SU-DHL-6 (cell line): ENCODE measurements at regions not wholly inside any gene's neighbourhood (a gene's known extent, or its start where the extent isn't known, plus 50 kb on each side); places are given as distances from the start of the nearest gene placed in this dataset.

ENCODE experiments used
- H2AFZ ChIP-seq: fragments of 200-600 bp; sonication (generic); 2 replicates; pipeline ENCODE4 v1.6.1; 2014; ENCODE audit warnings: low read depth, mild to moderate bottlenecking, moderate library complexity, mixed read lengths, antibody characterized with exemption, low read length; ENCODE audit not compliant: severe bottlenecking
- H3F3A ChIP-seq: fragments of 200-600 bp; shearing (Covaris generic); 2 replicates; pipeline ENCODE4 v1.6.0; 2016; ENCODE audit warnings: antibody characterized with exemption, mild to moderate bottlenecking; ENCODE audit not compliant: insufficient read depth
- H3K27ac ChIP-seq: fragments of 200-600 bp; sonication (generic); 2 replicates; pipeline ENCODE4 v1.5.1; 2016; ENCODE audit warnings: low read depth, mild to moderate bottlenecking, low read length, moderate library complexity, mixed read lengths
- H3K27me3 ChIP-seq: fragments of 200-600 bp; sonication (generic), shearing (Covaris generic); 2 replicates; pipeline ENCODE4 v1.6.0; 2014; ENCODE audit warnings: mild to moderate bottlenecking, low read length
- H3K36me3 ChIP-seq: fragments of 200-600 bp; sonication (generic); 2 replicates; pipeline ENCODE4 v1.6.1; 2014; ENCODE audit warnings: mild to moderate bottlenecking, low read length, mixed read lengths
- H3K4me2 ChIP-seq: fragments of 300-600, 200-600 bp; shearing (Covaris generic), sonication (generic); 2 replicates; pipeline ENCODE4 v1.6.0; 2014; ENCODE audit warnings: low read length, low read depth, mild to moderate bottlenecking; ENCODE audit not compliant: poor library complexity, severe bottlenecking
- H3K4me3 ChIP-seq: fragments of 200-600 bp; sonication (generic); 2 replicates; pipeline ENCODE4 v1.5.1; 2014; ENCODE audit warnings: antibody characterized with exemption, low read length, mild to moderate bottlenecking, mixed read lengths; ENCODE audit not compliant: insufficient read depth, poor library complexity, severe bottlenecking
- H3K79me2 ChIP-seq: fragments of 200-600 bp; sonication (generic); 2 replicates; pipeline ENCODE4 v1.6.1; 2014; ENCODE audit warnings: mild to moderate bottlenecking, low read length, moderate library complexity; ENCODE audit not compliant: insufficient read depth
- H3K9ac ChIP-seq: fragments of 200-600 bp; sonication (generic); 2 replicates; pipeline ENCODE4 v1.7.0; 2014; ENCODE audit warnings: mild to moderate bottlenecking, low read length
- H3K9me2 ChIP-seq: fragments of 200-600 bp; sonication (generic); replicated peaks from 2 replicates; pipeline ENCODE4 v1.6.1; 2014; ENCODE audit warnings: low read length; ENCODE audit not compliant: insufficient read depth
- H3K9me3 ChIP-seq: fragments of 200-600 bp; sonication (generic); 2 replicates; pipeline ENCODE4 v1.6.1; 2014; ENCODE audit warnings: low read length, mixed read lengths; ENCODE audit not compliant: insufficient read depth
- H4K20me1 ChIP-seq: fragments of 200-600 bp; sonication (generic); 2 replicates; pipeline ENCODE4 v1.6.1; 2014; ENCODE audit warnings: low read depth, mild to moderate bottlenecking, antibody characterized with exemption, low read length, moderate library complexity, mixed read lengths
- EZH2phosphoT487 ChIP-seq: fragments of 200-600 bp; sonication (generic), shearing (Covaris generic); conservative IDR thresholded peaks from 2 replicates; pipeline ENCODE4 v1.6.1; 2018; ENCODE audit warnings: mild to moderate bottlenecking, antibody characterized with exemption, low read length, moderate library complexity, mixed read lengths
- TF ChIP-seq, protein P1 (sequence below): fragments of 200-600 bp; sonication (generic); IDR thresholded peaks from one replicate; pipeline ENCODE4 v1.5.1; 2017; ENCODE audit warnings: antibody characterized with exemption, mild to moderate bottlenecking, low read length, moderate library complexity; ENCODE audit not compliant: insufficient read depth, poor library complexity, severe bottlenecking

GRCh38 chr14:87491816-87492215 lies 501.2 kb downstream of the GALC start:
- no peak overlapping the region for H3K4me2 ChIP-seq
- H3K27ac ChIP-seq: no peak overlapping the region
- H4K20me1 ChIP-seq: no peaks in the 10 kb centered on the region
- no peak for TF ChIP-seq EZH2phosphoT487
- TF ChIP-seq, protein P1, sequence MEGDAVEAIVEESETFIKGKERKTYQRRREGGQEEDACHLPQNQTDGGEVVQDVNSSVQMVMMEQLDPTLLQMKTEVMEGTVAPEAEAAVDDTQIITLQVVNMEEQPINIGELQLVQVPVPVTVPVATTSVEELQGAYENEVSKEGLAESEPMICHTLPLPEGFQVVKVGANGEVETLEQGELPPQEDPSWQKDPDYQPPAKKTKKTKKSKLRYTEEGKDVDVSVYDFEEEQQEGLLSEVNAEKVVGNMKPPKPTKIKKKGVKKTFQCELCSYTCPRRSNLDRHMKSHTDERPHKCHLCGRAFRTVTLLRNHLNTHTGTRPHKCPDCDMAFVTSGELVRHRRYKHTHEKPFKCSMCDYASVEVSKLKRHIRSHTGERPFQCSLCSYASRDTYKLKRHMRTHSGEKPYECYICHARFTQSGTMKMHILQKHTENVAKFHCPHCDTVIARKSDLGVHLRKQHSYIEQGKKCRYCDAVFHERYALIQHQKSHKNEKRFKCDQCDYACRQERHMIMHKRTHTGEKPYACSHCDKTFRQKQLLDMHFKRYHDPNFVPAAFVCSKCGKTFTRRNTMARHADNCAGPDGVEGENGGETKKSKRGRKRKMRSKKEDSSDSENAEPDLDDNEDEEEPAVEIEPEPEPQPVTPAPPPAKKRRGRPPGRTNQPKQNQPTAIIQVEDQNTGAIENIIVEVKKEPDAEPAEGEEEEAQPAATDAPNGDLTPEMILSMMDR: no peak
- no peak overlapping the region for H2AFZ ChIP-seq
- H3F3A ChIP-seq: no peaks in the 10 kb centered on the region
- H3K9me3 ChIP-seq: no peaks in the 10 kb centered on the region
- H3K4me3 ChIP-seq: no peak overlapping the region
- H3K9ac ChIP-seq: no peak overlapping the region
- H3K79me2 ChIP-seq: no peaks in the 10 kb centered on the region
- H3K27me3 ChIP-seq: no peaks in the 10 kb centered on the region
- H3K36me3 ChIP-seq: no peaks in the 10 kb centered on the region
- H3K9me2 ChIP-seq: no peaks in the 10 kb centered on the region

DNA sequence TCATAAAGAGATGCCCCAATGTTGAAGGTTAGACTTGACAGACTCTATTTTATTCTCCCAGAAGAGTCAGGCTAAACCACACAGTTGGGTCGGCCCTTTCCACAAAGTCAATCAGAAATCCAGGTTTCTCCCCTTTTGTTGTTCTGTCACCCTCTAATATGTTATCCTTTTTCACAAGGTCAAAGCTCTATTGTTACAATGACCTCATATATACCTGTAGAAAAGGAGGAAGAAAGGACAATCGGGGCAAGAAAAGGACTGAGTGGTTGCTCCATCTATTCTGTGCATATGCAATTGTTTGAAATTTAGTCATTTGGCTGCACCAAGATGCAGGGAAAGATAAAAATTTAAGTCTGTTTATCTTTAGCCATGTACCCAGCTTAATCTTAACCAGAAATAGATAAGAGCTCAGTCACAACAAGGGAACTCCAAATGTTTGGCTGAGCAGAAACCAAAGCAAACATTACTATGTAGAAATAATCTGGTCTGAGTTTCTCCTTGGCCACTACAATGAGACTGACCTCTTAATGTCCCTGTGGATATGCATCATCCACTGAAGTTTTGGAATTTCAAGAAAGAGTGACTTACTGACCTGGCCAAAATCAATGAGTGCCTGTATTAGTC lies 503.7 kb downstream of the GALC start:
- TF ChIP-seq, protein P1: no peak
- no peak for TF ChIP-seq EZH2phosphoT487

DNA sequence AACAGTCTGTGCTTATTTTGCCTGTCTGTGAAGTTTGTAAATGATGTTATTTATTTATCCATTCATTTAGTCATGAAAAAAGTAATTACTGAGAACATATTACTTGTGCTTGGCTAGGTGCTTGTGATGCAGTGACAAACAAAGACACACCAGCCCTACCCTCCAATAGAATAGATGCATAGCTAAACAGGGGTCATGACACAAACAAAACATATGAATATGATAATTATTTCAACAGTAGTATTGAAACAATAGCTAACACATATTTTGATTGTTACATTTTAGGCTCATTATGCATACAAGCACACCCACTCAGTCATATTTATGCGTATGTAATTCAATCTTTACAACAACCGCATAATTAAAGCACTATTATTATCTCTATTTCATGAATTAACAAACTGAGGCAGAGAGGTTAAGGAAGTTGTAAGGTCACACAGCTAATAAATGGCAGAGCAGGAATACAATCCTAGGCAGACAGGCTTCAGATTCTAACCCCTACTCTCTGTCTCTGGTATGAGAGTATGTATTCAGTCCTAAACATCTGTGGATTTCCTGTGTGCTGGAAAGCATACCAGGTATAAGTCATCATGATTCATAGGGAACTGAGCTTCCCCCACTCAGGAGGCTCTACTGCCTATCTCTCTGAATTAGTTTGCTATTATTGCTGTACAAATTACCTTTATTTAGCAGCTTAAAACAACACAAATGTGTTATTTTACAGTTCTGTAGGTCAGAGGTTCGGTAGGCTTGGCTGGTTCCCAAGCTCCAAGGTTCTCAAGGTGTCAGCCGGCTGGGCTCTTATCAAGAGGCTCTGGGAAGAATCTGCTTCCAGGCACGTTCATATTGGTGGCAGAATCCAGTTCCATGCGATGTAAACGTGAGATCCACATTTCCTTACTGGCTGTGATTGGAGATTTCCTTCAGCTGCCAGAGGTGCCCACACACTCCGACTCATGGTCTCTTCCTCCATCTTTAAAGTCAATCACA lies 509.4 kb downstream of the GALC start:
- no peak for TF ChIP-seq EZH2phosphoT487
- TF ChIP-seq, protein P1: no peak
- Histone ChIP-seq H3F3A (no peaks in the 10 kb centered on the region), H3K9me2 (no peaks in the 10 kb centered on the region), H3K79me2 (no peaks in the 10 kb centered on the region), H3K27me3 (no peaks in the 10 kb centered on the region), H3K36me3 (no peaks in the 10 kb centered on the region), H3K9ac (no peak overlapping the region), H3K4me3 (no peak overlapping the region), H3K27ac (no peak overlapping the region), H3K4me2 (no peak overlapping the region), H4K20me1 (no peaks in the 10 kb centered on the region), H2AFZ (no peak overlapping the region), H3K9me3 (no peaks in the 10 kb centered on the region)

More for the DNA sequence above, 503.7 kb downstream of the GALC start:
- no peaks in the 10 kb centered on the region for H3K9me2 ChIP-seq
- no peaks in the 10 kb centered on the region for H3K9me3 ChIP-seq
- no peak overlapping the region for H3K9ac ChIP-seq
- no peaks in the 10 kb centered on the region for H3K36me3 ChIP-seq
- no peak overlapping the region for H3K4me3 ChIP-seq
- no peak overlapping the region for H3K27ac ChIP-seq
- H2AFZ ChIP-seq: no peak overlapping the region
- no peaks in the 10 kb centered on the region for H4K20me1 ChIP-seq
- H3F3A ChIP-seq: no peaks in the 10 kb centered on the region
- no peak overlapping the region for H3K4me2 ChIP-seq
- no peaks in the 10 kb centered on the region for H3K79me2 ChIP-seq
- no peaks in the 10 kb centered on the region for H3K27me3 ChIP-seq
